Fibroblast of skin of right quadriceps (primary cell): ENCODE measurements at regions not wholly inside any gene's neighbourhood (a gene's known extent, or its start where the extent isn't known, plus 50 kb on each side); places are given as distances from the start of the nearest gene placed in this dataset.
"Not testable (repeated sequence)": the region's sequence is repeated elsewhere in the genome, so short reads cannot be mapped to it uniquely, and the experiment has no call there.

Source experiments
- DNase-seq: peaks from one replicate; pipeline ENCODE4 v3.0.0-alpha.2; 2013

- no peak for DNase-seq
These were observed 50.9 kb upstream of the OLIG3 start for GRCh38 chr6:137545073-137545472.

- no peak for DNase-seq
These were observed 53.0 kb upstream of the OLIG3 start for GRCh38 chr6:137547186-137547585.

GRCh38 chr6:137547601-137548000 lies 53.4 kb upstream of the OLIG3 start:
- DNase-seq = no peak

- DNase-seq = no peak
These were observed 54.9 kb upstream of the OLIG3 start for GRCh38 chr6:137549106-137549505.

- no peak for DNase-seq
These were observed 56.3 kb upstream of the OLIG3 start for GRCh38 chr6:137550535-137550934.

GRCh38 chr6:137552146-137552545 lies 58.0 kb upstream of the OLIG3 start:
- DNase-seq = no peak

- no peak for DNase-seq
These were observed 58.6 kb upstream of the OLIG3 start for GRCh38 chr6:137552809-137553208.

- not testable (repeated sequence) for DNase-seq
These were observed 65.5 kb upstream of the OLIG3 start for GRCh38 chr6:137559521-137560183.

GRCh38 chr6:137560184-137560563 lies 66.0 kb upstream of the OLIG3 start:
- no peak for DNase-seq

GRCh38 chr6:137568067-137568466 lies 73.9 kb upstream of the OLIG3 start:
- no peak for DNase-seq

GRCh38 chr6:137570393-137570792 lies 76.2 kb upstream of the OLIG3 start:
- DNase-seq = no peak

- DNase-seq = peak; percentile 11
These were observed 77.7 kb upstream of the OLIG3 start for GRCh38 chr6:137571854-137572253.

- DNase-seq = no peak
These were observed 79.5 kb upstream of the OLIG3 start for GRCh38 chr6:137573739-137574138.

- no peak for DNase-seq
These were observed 85.4 kb upstream of the OLIG3 start for GRCh38 chr6:137579612-137580011.

GRCh38 chr6:137581019-137581707 lies 87.0 kb upstream of the OLIG3 start:
- DNase-seq = no peak

GRCh38 chr6:137583519-137583918 lies 89.3 kb upstream of the OLIG3 start:
- DNase-seq = not testable (repeated sequence)

- DNase-seq = no peak
These were observed 94.3 kb upstream of the OLIG3 start for GRCh38 chr6:137588472-137588871.

- peak; percentile 15 for DNase-seq
These were observed 95.1 kb upstream of the OLIG3 start for GRCh38 chr6:137589067-137589848.

- DNase-seq = no peak
These were observed 96.5 kb upstream of the OLIG3 start for GRCh38 chr6:137590684-137591083.

- no peak for DNase-seq
These were observed 107.3 kb upstream of the OLIG3 start for GRCh38 chr6:137601471-137601870.

- DNase-seq = no peak
These were observed 108.4 kb upstream of the OLIG3 start for GRCh38 chr6:137602313-137603197.

GRCh38 chr6:137610702-137611101 lies 116.5 kb upstream of the OLIG3 start:
- no peak for DNase-seq

- no peak for DNase-seq
These were observed 129.1 kb upstream of the OLIG3 start for GRCh38 chr6:137623293-137623692.
